ENCODE measurements at regions not wholly inside any gene's neighbourhood (a gene's known extent, or its start where the extent isn't known, plus 50 kb on each side); places are given as distances from the start of the nearest gene placed in this dataset.

- no peaks in the 10 kb centered on the region for H3K27me3 ChIP-seq (ENCODE audit: insufficient read depth, low read length)
- H2BK5ac ChIP-seq (ENCODE audit: low read depth, low read length, poor library complexity) = no peak overlapping the region
- no peaks in the 10 kb centered on the region for H3K79me1 ChIP-seq (ENCODE audit: low read length)
Measured at GRCh38 chr13:62598708-62599107, 1183.1 kb upstream of the PCDH20 start.

GRCh38 chr13:62595976-62596375 is 1180.3 kb upstream of the PCDH20 start:
- Histone ChIP-seq H3K23ac (ENCODE audit: low read length) (no peak overlapping the region), H3K36me3 (ENCODE audit: control insufficient read depth in 1 of 2, insufficient read depth in 2 of 2, low read length in 2 of 2) (no peaks in the 10 kb centered on the region), H3K4me2 (ENCODE audit: low read length) (no peak overlapping the region), H3K79me2 (ENCODE audit: control insufficient read depth, insufficient read depth, low read length, poor library complexity) (no peaks in the 10 kb centered on the region), H2BK12ac (ENCODE audit: low read length) (no peak overlapping the region), H3K4me3 (ENCODE audit: low read depth, low read length) (no peak overlapping the region), H2AK5ac (ENCODE audit: low read length) (no peak overlapping the region), H4K91ac (ENCODE audit: low read depth, low read length) (no peak overlapping the region), H3K9ac (ENCODE audit: low read length) (no peak overlapping the region), H3K9me3 (ENCODE audit: insufficient read depth, low read depth, low read length) (no peaks in the 10 kb centered on the region), H3K27ac (ENCODE audit: low read depth, low read length) (no peak overlapping the region), H3K27me3 (ENCODE audit: insufficient read depth, low read length) (no peaks in the 10 kb centered on the region), H4K8ac (ENCODE audit: low read depth, low read length) (no peak overlapping the region), H3K18ac (ENCODE audit: low read length) (no peak overlapping the region), H3K14ac (ENCODE audit: low read length) (no peak overlapping the region), H2AFZ (ENCODE audit: insufficient read depth, low read length, poor library complexity) (no peak overlapping the region), H3K79me1 (ENCODE audit: low read length) (no peaks in the 10 kb centered on the region), H4K12ac (ENCODE audit: low read depth, low read length) (no peak overlapping the region), H3K4me1 (ENCODE audit: control insufficient read depth in 1 of 2, insufficient read depth in 2 of 2, low read length in 2 of 2) (no peaks in the 10 kb centered on the region), H2BK5ac (ENCODE audit: low read depth, low read length, poor library complexity) (no peak overlapping the region), H3K4ac (ENCODE audit: low read depth, low read length) (no peak overlapping the region), H2BK120ac (ENCODE audit: insufficient read depth, low read length, poor library complexity) (no peak overlapping the region)
- no peak for DNase-seq

More at GRCh38 chr13:62598708-62599107, 1183.1 kb upstream of the PCDH20 start:
- Histone ChIP-seq H3K14ac (ENCODE audit: low read length) (no peak overlapping the region), H3K27ac (ENCODE audit: low read depth, low read length) (no peak overlapping the region), H3K4me1 (ENCODE audit: control insufficient read depth in 1 of 2, insufficient read depth in 2 of 2, low read length in 2 of 2) (no peaks in the 10 kb centered on the region), H3K9ac (ENCODE audit: low read length) (no peak overlapping the region), H3K9me3 (ENCODE audit: insufficient read depth, low read depth, low read length) (no peaks in the 10 kb centered on the region), H3K79me2 (ENCODE audit: control insufficient read depth, insufficient read depth, low read length, poor library complexity) (no peaks in the 10 kb centered on the region), H3K23ac (ENCODE audit: low read length) (no peak overlapping the region), H2AK5ac (ENCODE audit: low read length) (no peak overlapping the region), H3K18ac (ENCODE audit: low read length) (no peak overlapping the region), H3K36me3 (ENCODE audit: control insufficient read depth in 1 of 2, insufficient read depth in 2 of 2, low read length in 2 of 2) (no peaks in the 10 kb centered on the region), H2AFZ (ENCODE audit: insufficient read depth, low read length, poor library complexity) (no peak overlapping the region), H4K12ac (ENCODE audit: low read depth, low read length) (no peak overlapping the region), H2BK12ac (ENCODE audit: low read length) (no peak overlapping the region), H3K4ac (ENCODE audit: low read depth, low read length) (no peak overlapping the region), H2BK120ac (ENCODE audit: insufficient read depth, low read length, poor library complexity) (no peak overlapping the region), H4K8ac (ENCODE audit: low read depth, low read length) (no peak overlapping the region), H3K4me3 (ENCODE audit: low read depth, low read length) (no peak overlapping the region), H3K4me2 (ENCODE audit: low read length) (no peak overlapping the region), H4K91ac (ENCODE audit: low read depth, low read length) (no peak overlapping the region)
- no peak for DNase-seq
- WGBS (ENCODE audit: extremely low coverage, insufficient coverage, insufficient read length) = no CpG with 5 or more reads among the region's 5 CpGs

- no peaks in the 10 kb centered on the region for H3K79me1 ChIP-seq (ENCODE audit: low read length)
- no CpG with 5 or more reads among the region's 2 CpGs for whole genome bisulfite sequencing (ENCODE audit: extremely low coverage, insufficient coverage, insufficient read length)
Measured at GRCh38 chr13:62593804-62594203, 1178.2 kb upstream of the PCDH20 start.

GRCh38 chr13:62583466-62583865 is 1167.8 kb upstream of the PCDH20 start:
- H4K91ac ChIP-seq (ENCODE audit: low read depth, low read length) = no peak overlapping the region
- H3K36me3 ChIP-seq (ENCODE audit: control insufficient read depth in 1 of 2, insufficient read depth in 2 of 2, low read length in 2 of 2) = no peaks in the 10 kb centered on the region
- no peak overlapping the region for H4K12ac ChIP-seq (ENCODE audit: low read depth, low read length)
- H3K4me3 ChIP-seq (ENCODE audit: low read depth, low read length) = no peak overlapping the region
- no peak overlapping the region for H3K4me2 ChIP-seq (ENCODE audit: low read length)
- H3K18ac ChIP-seq (ENCODE audit: low read length) = no peak overlapping the region
- H3K23ac ChIP-seq (ENCODE audit: low read length) = no peak overlapping the region
- H2AFZ ChIP-seq (ENCODE audit: insufficient read depth, low read length, poor library complexity) = no peak overlapping the region
- H3K9ac ChIP-seq (ENCODE audit: low read length) = no peak overlapping the region
- H2BK5ac ChIP-seq (ENCODE audit: low read depth, low read length, poor library complexity) = no peak overlapping the region
- H3K27me3 ChIP-seq (ENCODE audit: insufficient read depth, low read length) = no peaks in the 10 kb centered on the region
- H3K9me3 ChIP-seq (ENCODE audit: insufficient read depth, low read depth, low read length) = no peaks in the 10 kb centered on the region
- no peak overlapping the region for H2AK5ac ChIP-seq (ENCODE audit: low read length)
- no peak overlapping the region for H3K4ac ChIP-seq (ENCODE audit: low read depth, low read length)
- H2BK120ac ChIP-seq (ENCODE audit: insufficient read depth, low read length, poor library complexity) = no peak overlapping the region
- no peaks in the 10 kb centered on the region for H3K79me1 ChIP-seq (ENCODE audit: low read length)
- no peaks in the 10 kb centered on the region for H3K79me2 ChIP-seq (ENCODE audit: control insufficient read depth, insufficient read depth, low read length, poor library complexity)
- no peak overlapping the region for H4K8ac ChIP-seq (ENCODE audit: low read depth, low read length)
- H3K4me1 ChIP-seq (ENCODE audit: control insufficient read depth in 1 of 2, insufficient read depth in 2 of 2, low read length in 2 of 2) = no peaks in the 10 kb centered on the region
- H3K14ac ChIP-seq (ENCODE audit: low read length) = no peak overlapping the region
- no CpG with 5 or more reads among the region's 2 CpGs for WGBS (ENCODE audit: extremely low coverage, insufficient coverage, insufficient read length)
- no peak overlapping the region for H3K27ac ChIP-seq (ENCODE audit: low read depth, low read length)
- no peak overlapping the region for H2BK12ac ChIP-seq (ENCODE audit: low read length)
- DNase-seq = no peak

More at GRCh38 chr13:62593804-62594203, 1178.2 kb upstream of the PCDH20 start:
- Histone ChIP-seq H3K79me2 (ENCODE audit: control insufficient read depth, insufficient read depth, low read length, poor library complexity) (no peaks in the 10 kb centered on the region), H2BK12ac (ENCODE audit: low read length) (no peak overlapping the region), H2BK120ac (ENCODE audit: insufficient read depth, low read length, poor library complexity) (no peak overlapping the region), H4K12ac (ENCODE audit: low read depth, low read length) (no peak overlapping the region), H3K9ac (ENCODE audit: low read length) (no peak overlapping the region), H3K4me3 (ENCODE audit: low read depth, low read length) (no peak overlapping the region), H2BK5ac (ENCODE audit: low read depth, low read length, poor library complexity) (no peak overlapping the region), H4K8ac (ENCODE audit: low read depth, low read length) (no peak overlapping the region), H3K27me3 (ENCODE audit: insufficient read depth, low read length) (no peaks in the 10 kb centered on the region), H2AFZ (ENCODE audit: insufficient read depth, low read length, poor library complexity) (no peak overlapping the region), H3K4me2 (ENCODE audit: low read length) (no peak overlapping the region), H3K27ac (ENCODE audit: low read depth, low read length) (no peak overlapping the region), H3K4ac (ENCODE audit: low read depth, low read length) (no peak overlapping the region), H4K91ac (ENCODE audit: low read depth, low read length) (no peak overlapping the region), H3K14ac (ENCODE audit: low read length) (no peak overlapping the region), H3K23ac (ENCODE audit: low read length) (no peak overlapping the region), H3K9me3 (ENCODE audit: insufficient read depth, low read depth, low read length) (no peaks in the 10 kb centered on the region), H3K4me1 (ENCODE audit: control insufficient read depth in 1 of 2, insufficient read depth in 2 of 2, low read length in 2 of 2) (no peaks in the 10 kb centered on the region), H2AK5ac (ENCODE audit: low read length) (no peak overlapping the region), H3K18ac (ENCODE audit: low read length) (no peak overlapping the region), H3K36me3 (ENCODE audit: control insufficient read depth in 1 of 2, insufficient read depth in 2 of 2, low read length in 2 of 2) (no peaks in the 10 kb centered on the region)
- no peak for DNase-seq

- Histone ChIP-seq H4K12ac (ENCODE audit: low read depth, low read length) (no peak overlapping the region), H3K27ac (ENCODE audit: low read depth, low read length) (no peak overlapping the region), H4K8ac (ENCODE audit: low read depth, low read length) (no peak overlapping the region), H3K36me3 (ENCODE audit: control insufficient read depth in 1 of 2, insufficient read depth in 2 of 2, low read length in 2 of 2) (no peaks in the 10 kb centered on the region), H3K79me2 (ENCODE audit: control insufficient read depth, insufficient read depth, low read length, poor library complexity) (no peaks in the 10 kb centered on the region), H3K79me1 (ENCODE audit: low read length) (no peaks in the 10 kb centered on the region), H3K4ac (ENCODE audit: low read depth, low read length) (no peak overlapping the region), H2BK12ac (ENCODE audit: low read length) (no peak overlapping the region), H2BK5ac (ENCODE audit: low read depth, low read length, poor library complexity) (no peak overlapping the region), H3K27me3 (ENCODE audit: insufficient read depth, low read length) (no peaks in the 10 kb centered on the region), H3K4me1 (ENCODE audit: control insufficient read depth in 1 of 2, insufficient read depth in 2 of 2, low read length in 2 of 2) (no peaks in the 10 kb centered on the region), H3K23ac (ENCODE audit: low read length) (no peak overlapping the region), H2BK120ac (ENCODE audit: insufficient read depth, low read length, poor library complexity) (no peak overlapping the region), H3K9me3 (ENCODE audit: insufficient read depth, low read depth, low read length) (no peaks in the 10 kb centered on the region), H2AFZ (ENCODE audit: insufficient read depth, low read length, poor library complexity) (no peak overlapping the region), H3K18ac (ENCODE audit: low read length) (no peak overlapping the region), H3K9ac (ENCODE audit: low read length) (no peak overlapping the region), H3K4me3 (ENCODE audit: low read depth, low read length) (no peak overlapping the region), H4K91ac (ENCODE audit: low read depth, low read length) (no peak overlapping the region), H3K14ac (ENCODE audit: low read length) (no peak overlapping the region), H2AK5ac (ENCODE audit: low read length) (no peak overlapping the region), H3K4me2 (ENCODE audit: low read length) (no peak overlapping the region)
- no peak for DNase-seq
Measured at GRCh38 chr13:62578402-62578801, 1162.8 kb upstream of the PCDH20 start.
